ENCODE measurements at regions not wholly inside any gene's neighbourhood (a gene's known extent, or its start where the extent isn't known, plus 50 kb on each side); places are given as distances from the start of the nearest gene placed in this dataset.

- no peaks in the 10 kb centered on the region for H3K27me3 ChIP-seq (ENCODE audit: control insufficient read depth in 1 of 2, insufficient read depth in 2 of 2, low read length in 2 of 2)
- no peaks in the 10 kb centered on the region for H3K36me3 ChIP-seq (ENCODE audit: control insufficient read depth in 1 of 2, insufficient read depth in 2 of 2, low read length in 2 of 2)
Measured at GRCh38 chr11:62030071-62030684, 62.7 kb upstream of the FTH1 start.

GRCh38 chr11:62026739-62027370, 59.4 kb upstream of the FTH1 start:
- no peak overlapping the region for H3K9ac ChIP-seq (ENCODE audit: low read depth in 1 of 2, low read length in 2 of 2)
- no peak overlapping the region for H3K27ac ChIP-seq (ENCODE audit: low read depth, low read length)

More at GRCh38 chr11:62030071-62030684, 62.7 kb upstream of the FTH1 start:
- H3K4me3 ChIP-seq (ENCODE audit: low read depth in 1 of 2, low read length in 2 of 2), result no peak overlapping the region
- no peak overlapping the region for H3K27ac ChIP-seq (ENCODE audit: low read depth, low read length)
- H3K4me1 ChIP-seq (ENCODE audit: control insufficient read depth in 1 of 2, insufficient read depth in 2 of 2, low read length in 2 of 2), result peaks cover 7 to 8% of the 10 kb centered on the region in 2 donors
- H3K9ac ChIP-seq (ENCODE audit: low read depth in 1 of 2, low read length in 2 of 2), result no peak overlapping the region
- no peaks in the 10 kb centered on the region for H3K9me3 ChIP-seq (ENCODE audit: control insufficient read depth in 1 of 2, low read length in 2 of 2)

GRCh38 chr11:62025487-62026105, 58.2 kb upstream of the FTH1 start:
- Histone ChIP-seq H3K27me3 (ENCODE audit: control insufficient read depth in 1 of 2, insufficient read depth in 2 of 2, low read length in 2 of 2) (no peaks in the 10 kb centered on the region), H3K9ac (ENCODE audit: low read depth in 1 of 2, low read length in 2 of 2) (peak overlapping the region; percentile 44 to 54), H3K9me3 (ENCODE audit: control insufficient read depth in 1 of 2, low read length in 2 of 2) (peaks cover 0 to 4% of the 10 kb centered on the region in 2 donors), H3K4me1 (ENCODE audit: control insufficient read depth in 1 of 2, insufficient read depth in 2 of 2, low read length in 2 of 2) (peaks cover 12 to 13% of the 10 kb centered on the region in 2 donors), H3K36me3 (ENCODE audit: control insufficient read depth in 1 of 2, insufficient read depth in 2 of 2, low read length in 2 of 2) (no peaks in the 10 kb centered on the region), H3K27ac (ENCODE audit: low read depth, low read length) (peak overlapping the region; percentile 56), H3K4me3 (ENCODE audit: low read depth in 1 of 2, low read length in 2 of 2) (peak overlapping the region; percentile 60 to 71)

More at GRCh38 chr11:62026739-62027370, 59.4 kb upstream of the FTH1 start:
- no peaks in the 10 kb centered on the region for H3K9me3 ChIP-seq (ENCODE audit: control insufficient read depth in 1 of 2, low read length in 2 of 2)
- no peak overlapping the region for H3K4me3 ChIP-seq (ENCODE audit: low read depth in 1 of 2, low read length in 2 of 2)
- peaks cover 12 to 13% of the 10 kb centered on the region in 2 donors for H3K4me1 ChIP-seq (ENCODE audit: control insufficient read depth in 1 of 2, insufficient read depth in 2 of 2, low read length in 2 of 2)
- H3K36me3 ChIP-seq (ENCODE audit: control insufficient read depth in 1 of 2, insufficient read depth in 2 of 2, low read length in 2 of 2), result no peaks in the 10 kb centered on the region
- H3K27me3 ChIP-seq (ENCODE audit: control insufficient read depth in 1 of 2, insufficient read depth in 2 of 2, low read length in 2 of 2), result no peaks in the 10 kb centered on the region

- Histone ChIP-seq H3K4me3 (ENCODE audit: low read depth in 1 of 2, low read length in 2 of 2) (peak overlapping the region in 1 of 2 donors; percentile 71), H3K4me1 (ENCODE audit: control insufficient read depth in 1 of 2, insufficient read depth in 2 of 2, low read length in 2 of 2) (peaks cover 12 to 13% of the 10 kb centered on the region in 2 donors), H3K27me3 (ENCODE audit: control insufficient read depth in 1 of 2, insufficient read depth in 2 of 2, low read length in 2 of 2) (no peaks in the 10 kb centered on the region), H3K9me3 (ENCODE audit: control insufficient read depth in 1 of 2, low read length in 2 of 2) (peaks cover 0 to 4% of the 10 kb centered on the region in 2 donors), H3K27ac (ENCODE audit: low read depth, low read length) (no peak overlapping the region), H3K9ac (ENCODE audit: low read depth in 1 of 2, low read length in 2 of 2) (peak overlapping the region in 1 of 2 donors; percentile 44), H3K36me3 (ENCODE audit: control insufficient read depth in 1 of 2, insufficient read depth in 2 of 2, low read length in 2 of 2) (no peaks in the 10 kb centered on the region)
Measured at GRCh38 chr11:62024936-62025486, 57.6 kb upstream of the FTH1 start.

GRCh38 chr11:62022211-62022610, 54.8 kb upstream of the FTH1 start:
- no peak overlapping the region for H3K27ac ChIP-seq (ENCODE audit: low read depth, low read length)
- H3K27me3 ChIP-seq (ENCODE audit: control insufficient read depth in 1 of 2, insufficient read depth in 2 of 2, low read length in 2 of 2), result no peaks in the 10 kb centered on the region
- H3K9me3 ChIP-seq (ENCODE audit: control insufficient read depth in 1 of 2, low read length in 2 of 2), result peaks cover 0 to 4% of the 10 kb centered on the region in 2 donors
- peaks cover 12 to 13% of the 10 kb centered on the region in 2 donors for H3K4me1 ChIP-seq (ENCODE audit: control insufficient read depth in 1 of 2, insufficient read depth in 2 of 2, low read length in 2 of 2)
- no peaks in the 10 kb centered on the region for H3K36me3 ChIP-seq (ENCODE audit: control insufficient read depth in 1 of 2, insufficient read depth in 2 of 2, low read length in 2 of 2)
- no peak overlapping the region for H3K4me3 ChIP-seq (ENCODE audit: low read depth in 1 of 2, low read length in 2 of 2)
- H3K9ac ChIP-seq (ENCODE audit: low read depth in 1 of 2, low read length in 2 of 2), result no peak overlapping the region

GRCh38 chr11:62020661-62021060, 53.2 kb upstream of the FTH1 start:
- H3K4me3 ChIP-seq (ENCODE audit: low read depth in 1 of 2, low read length in 2 of 2), result no peak overlapping the region
- H3K27me3 ChIP-seq (ENCODE audit: control insufficient read depth in 1 of 2, insufficient read depth in 2 of 2, low read length in 2 of 2), result no peaks in the 10 kb centered on the region
- H3K9me3 ChIP-seq (ENCODE audit: control insufficient read depth in 1 of 2, low read length in 2 of 2), result peaks cover 0 to 4% of the 10 kb centered on the region in 2 donors
- no peaks in the 10 kb centered on the region for H3K36me3 ChIP-seq (ENCODE audit: control insufficient read depth in 1 of 2, insufficient read depth in 2 of 2, low read length in 2 of 2)
- peaks cover 8 to 12% of the 10 kb centered on the region in 2 donors for H3K4me1 ChIP-seq (ENCODE audit: control insufficient read depth in 1 of 2, insufficient read depth in 2 of 2, low read length in 2 of 2)
- no peak overlapping the region for H3K9ac ChIP-seq (ENCODE audit: low read depth in 1 of 2, low read length in 2 of 2)
- no peak overlapping the region for H3K27ac ChIP-seq (ENCODE audit: low read depth, low read length)

GRCh38 chr11:62018981-62019664, 51.7 kb upstream of the FTH1 start:
- Histone ChIP-seq H3K9ac (ENCODE audit: low read depth in 1 of 2, low read length in 2 of 2) (no peak overlapping the region), H3K4me1 (ENCODE audit: control insufficient read depth in 1 of 2, insufficient read depth in 2 of 2, low read length in 2 of 2) (peaks cover 0 to 3% of the 10 kb centered on the region in 2 donors), H3K9me3 (ENCODE audit: control insufficient read depth in 1 of 2, low read length in 2 of 2) (peaks cover 0 to 4% of the 10 kb centered on the region in 2 donors), H3K27me3 (ENCODE audit: control insufficient read depth in 1 of 2, insufficient read depth in 2 of 2, low read length in 2 of 2) (no peaks in the 10 kb centered on the region), H3K36me3 (ENCODE audit: control insufficient read depth in 1 of 2, insufficient read depth in 2 of 2, low read length in 2 of 2) (no peaks in the 10 kb centered on the region), H3K27ac (ENCODE audit: low read depth, low read length) (no peak overlapping the region), H3K4me3 (ENCODE audit: low read depth in 1 of 2, low read length in 2 of 2) (no peak overlapping the region)

GRCh38 chr11:62017878-62018655, 50.6 kb upstream of the FTH1 start:
- Histone ChIP-seq H3K36me3 (ENCODE audit: control insufficient read depth in 1 of 2, insufficient read depth in 2 of 2, low read length in 2 of 2) (no peaks in the 10 kb centered on the region), H3K9me3 (ENCODE audit: control insufficient read depth in 1 of 2, low read length in 2 of 2) (peaks cover 0 to 4% of the 10 kb centered on the region in 2 donors), H3K27ac (ENCODE audit: low read depth, low read length) (no peak overlapping the region), H3K9ac (ENCODE audit: low read depth in 1 of 2, low read length in 2 of 2) (no peak overlapping the region), H3K4me3 (ENCODE audit: low read depth in 1 of 2, low read length in 2 of 2) (no peak overlapping the region), H3K4me1 (ENCODE audit: control insufficient read depth in 1 of 2, insufficient read depth in 2 of 2, low read length in 2 of 2) (peaks cover 5 to 7% of the 10 kb centered on the region in 2 donors), H3K27me3 (ENCODE audit: control insufficient read depth in 1 of 2, insufficient read depth in 2 of 2, low read length in 2 of 2) (no peaks in the 10 kb centered on the region)
